ENCODE measurements at regions not wholly inside any gene's neighbourhood (a gene's known extent, or its start where the extent isn't known, plus 50 kb on each side); places are given as distances from the start of the nearest gene placed in this dataset.
"Not testable (repeated sequence)": the region's sequence is repeated elsewhere in the genome, so short reads cannot be mapped to it uniquely, and the experiment has no call there.

DNA sequence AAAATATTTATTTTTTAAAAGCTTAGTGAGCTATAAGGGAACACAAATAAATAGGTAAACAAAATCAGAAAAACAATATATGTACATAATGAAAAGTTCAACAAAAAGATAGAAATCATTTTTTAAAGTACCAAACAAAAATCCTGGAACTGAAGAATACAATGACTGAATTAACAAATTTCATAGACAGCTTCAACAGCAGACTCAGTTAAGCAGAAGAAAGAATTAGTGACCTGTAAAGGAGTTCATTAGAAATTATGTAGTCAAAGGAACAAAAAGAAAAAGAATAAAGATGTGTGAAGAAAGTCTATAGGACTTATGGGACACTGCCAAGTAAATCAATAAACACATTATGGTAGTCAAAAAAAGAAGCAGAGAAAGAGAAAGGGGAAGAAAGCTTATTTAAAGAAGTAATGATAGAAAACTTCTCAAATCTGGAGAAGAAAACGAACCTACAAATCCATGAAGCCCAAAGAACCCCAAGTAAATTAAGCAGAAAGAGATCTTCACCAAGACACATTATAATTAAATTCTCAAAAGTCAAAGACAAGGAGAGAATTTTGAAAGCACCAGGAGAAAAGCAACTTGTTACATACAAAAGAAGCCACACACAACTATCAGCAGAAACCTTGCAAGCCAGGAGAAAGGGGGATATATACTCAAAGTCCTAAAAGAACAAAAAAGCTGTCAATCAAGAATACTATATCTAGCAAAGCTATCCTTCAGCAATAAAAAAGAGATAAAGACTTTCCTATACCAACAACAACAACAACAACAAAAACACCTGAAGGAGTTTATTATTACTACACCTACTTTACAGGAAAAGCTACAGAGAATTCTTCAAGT lies 338.9 kb downstream of the PTTG2 start:
- no peak for DNase-seq
- in situ Hi-C loops (cut with HindIII; ENCODE audit: low pct_ligation_motif_present, low pct_unique_long_range_greater_than_20kb, low sequenced_read_pairs), result no loop called here

DNA sequence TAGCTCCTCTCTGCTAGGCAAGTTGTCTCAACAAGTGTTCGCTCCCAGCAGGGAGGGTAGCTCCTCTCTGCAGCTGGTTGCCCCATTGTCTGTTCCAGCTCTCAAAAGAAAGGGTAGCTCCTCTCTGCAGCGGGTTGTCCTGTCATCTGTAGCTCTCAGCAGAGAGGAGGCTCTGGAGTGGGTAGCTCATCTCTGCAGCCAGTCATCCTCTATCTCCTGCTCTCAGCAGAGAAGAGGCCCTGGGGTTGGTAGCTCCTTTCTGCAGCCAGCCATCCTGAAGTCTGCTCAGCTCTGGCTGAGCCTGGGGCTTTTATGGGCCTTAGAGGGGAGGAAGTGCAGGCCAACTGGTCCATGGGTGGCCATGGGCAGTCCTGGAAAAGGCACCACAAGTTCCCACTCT lies 342.7 kb downstream of the PTTG2 start:
- DNase-seq, result no peak
- in situ Hi-C loops (cut with HindIII; ENCODE audit: low pct_ligation_motif_present, low pct_unique_long_range_greater_than_20kb, low sequenced_read_pairs), result no loop called here

DNA sequence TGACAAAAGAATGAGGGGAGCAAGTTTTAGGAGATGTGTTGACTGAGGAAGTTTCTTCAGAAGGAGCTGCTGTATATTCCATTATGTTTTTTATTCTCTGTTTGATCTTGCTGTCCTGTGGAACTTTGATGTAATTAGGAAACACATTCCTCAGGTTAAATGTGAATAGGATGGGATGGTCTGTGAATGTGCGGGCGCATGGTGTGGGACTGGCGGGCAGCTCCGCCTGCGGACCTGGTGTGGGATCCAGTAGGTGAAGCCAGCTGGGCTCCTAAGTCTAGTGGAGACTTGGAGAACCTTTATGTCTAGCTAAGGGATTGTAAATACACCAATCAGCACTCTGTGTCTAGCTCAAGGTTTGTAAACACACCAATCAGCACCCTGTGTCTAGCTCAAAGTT lies 344.3 kb downstream of the PTTG2 start:
- DNase-seq; in situ Hi-C loops (cut with HindIII; ENCODE audit: low pct_ligation_motif_present, low pct_unique_long_range_greater_than_20kb, low sequenced_read_pairs): not testable (repeated sequence)

DNA sequence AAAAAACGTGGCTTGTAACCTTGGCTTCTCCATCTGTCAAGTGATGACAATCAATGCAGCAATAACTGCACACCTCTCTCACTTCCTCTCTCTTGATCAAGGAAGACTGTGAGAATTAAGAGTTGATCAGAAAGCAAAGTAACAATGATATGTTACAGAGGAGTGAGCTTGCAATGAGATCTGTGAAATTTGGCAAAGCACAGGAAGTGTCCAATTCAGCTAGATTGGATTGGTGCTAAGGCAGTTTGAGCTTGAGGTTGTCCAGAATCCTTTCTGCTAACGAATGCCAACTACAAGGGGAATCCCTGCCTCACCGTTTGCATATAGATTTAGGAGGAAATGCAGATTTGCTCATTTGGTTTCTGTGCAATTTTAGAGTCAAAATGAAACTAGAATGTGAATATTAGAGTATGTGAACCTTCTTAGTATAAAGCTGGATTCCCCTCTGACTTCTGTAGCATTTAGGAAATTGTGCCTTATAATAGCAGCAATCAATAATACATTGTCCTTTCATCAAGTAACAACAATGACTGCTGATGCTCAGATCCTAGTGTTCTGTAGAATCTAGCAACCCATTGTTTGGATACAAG lies 346.4 kb downstream of the PTTG2 start:
- in situ Hi-C loops (cut with HindIII; ENCODE audit: low pct_ligation_motif_present, low pct_unique_long_range_greater_than_20kb, low sequenced_read_pairs), result no loop called here
- no peak for DNase-seq

DNA sequence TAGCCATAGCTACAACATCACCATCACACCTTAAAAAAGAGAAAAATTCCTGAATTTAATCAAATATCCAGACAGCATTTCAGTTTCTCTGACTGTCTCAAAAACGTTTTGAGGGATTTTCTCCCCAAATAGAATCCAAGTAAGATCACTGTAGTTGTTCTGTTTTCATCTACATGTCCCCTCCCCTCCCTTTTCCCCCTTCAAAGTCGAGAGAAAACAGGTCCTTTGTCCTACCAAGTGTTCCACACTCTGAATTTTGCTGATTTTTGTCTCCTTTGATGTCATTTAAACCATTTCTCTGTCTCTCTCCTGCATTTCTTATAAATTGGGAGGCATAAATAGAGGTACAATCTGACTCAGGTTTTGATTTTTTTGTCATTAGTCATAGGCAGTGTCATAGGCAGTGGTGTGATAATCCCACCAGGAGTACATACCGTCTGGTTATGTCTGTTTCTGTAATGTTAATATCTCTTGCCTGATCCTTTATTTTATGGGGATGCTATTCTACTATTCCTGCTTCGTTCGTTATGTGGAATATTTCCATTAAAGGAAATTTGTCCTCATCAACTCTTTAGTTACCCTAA lies 348.6 kb downstream of the PTTG2 start:
- in situ Hi-C loops (cut with HindIII; ENCODE audit: low pct_ligation_motif_present, low pct_unique_long_range_greater_than_20kb, low sequenced_read_pairs), result no loop called here
- DNase-seq, result peak; percentile 67

DNA sequence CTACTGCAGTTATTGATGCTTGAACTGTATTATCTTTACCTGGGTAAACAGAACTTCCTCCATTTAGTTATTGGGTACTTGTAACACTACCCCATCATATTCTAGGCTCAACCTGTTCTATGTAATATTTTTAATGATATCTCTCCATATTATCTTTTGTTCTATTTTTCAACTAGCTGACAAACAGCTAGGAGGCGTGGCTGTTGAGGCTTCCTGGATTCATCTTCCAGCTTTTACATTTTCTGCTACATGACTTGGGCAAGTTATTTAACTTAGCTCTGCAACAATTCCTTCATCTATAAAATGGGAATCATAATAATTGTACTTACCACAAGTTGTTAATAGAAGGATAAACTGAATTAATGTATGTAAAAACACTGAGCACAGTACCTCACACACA lies 349.3 kb downstream of the PTTG2 start:
- DNase-seq, result no peak
- in situ Hi-C loops (cut with HindIII; ENCODE audit: low pct_ligation_motif_present, low pct_unique_long_range_greater_than_20kb, low sequenced_read_pairs), result no loop called here

DNA sequence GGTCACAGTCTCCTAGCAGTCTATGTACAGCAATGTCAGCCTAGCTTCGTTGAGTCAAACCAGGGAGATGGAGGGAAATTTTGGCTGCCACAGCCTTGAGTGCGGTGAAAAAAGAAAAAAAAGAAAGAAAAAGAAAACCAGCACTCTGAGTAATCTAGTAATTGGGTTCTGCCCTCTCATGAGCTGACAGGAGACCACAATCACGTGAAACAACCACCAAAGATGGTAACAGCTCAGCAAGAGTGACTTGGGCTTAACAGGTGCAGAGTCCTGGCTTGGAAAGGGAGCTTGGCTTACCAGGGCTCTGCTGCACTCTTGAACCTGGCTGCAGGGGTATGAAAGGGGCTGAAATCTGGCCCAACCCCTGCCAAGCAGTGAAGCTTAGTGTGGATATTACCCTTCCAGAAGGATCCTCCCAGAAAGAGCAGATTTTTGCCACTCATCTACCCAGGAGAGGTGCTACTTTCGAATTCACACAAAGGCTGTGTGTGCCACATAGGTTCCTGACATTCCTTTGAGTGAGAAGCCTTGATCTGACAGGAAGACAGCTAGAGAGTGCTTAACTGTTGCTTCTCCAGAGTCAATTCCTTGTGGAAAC lies 350.3 kb downstream of the PTTG2 start:
- DNase-seq, result no peak
- in situ Hi-C loops (cut with HindIII; ENCODE audit: low pct_ligation_motif_present, low pct_unique_long_range_greater_than_20kb, low sequenced_read_pairs), result no loop called here

DNA sequence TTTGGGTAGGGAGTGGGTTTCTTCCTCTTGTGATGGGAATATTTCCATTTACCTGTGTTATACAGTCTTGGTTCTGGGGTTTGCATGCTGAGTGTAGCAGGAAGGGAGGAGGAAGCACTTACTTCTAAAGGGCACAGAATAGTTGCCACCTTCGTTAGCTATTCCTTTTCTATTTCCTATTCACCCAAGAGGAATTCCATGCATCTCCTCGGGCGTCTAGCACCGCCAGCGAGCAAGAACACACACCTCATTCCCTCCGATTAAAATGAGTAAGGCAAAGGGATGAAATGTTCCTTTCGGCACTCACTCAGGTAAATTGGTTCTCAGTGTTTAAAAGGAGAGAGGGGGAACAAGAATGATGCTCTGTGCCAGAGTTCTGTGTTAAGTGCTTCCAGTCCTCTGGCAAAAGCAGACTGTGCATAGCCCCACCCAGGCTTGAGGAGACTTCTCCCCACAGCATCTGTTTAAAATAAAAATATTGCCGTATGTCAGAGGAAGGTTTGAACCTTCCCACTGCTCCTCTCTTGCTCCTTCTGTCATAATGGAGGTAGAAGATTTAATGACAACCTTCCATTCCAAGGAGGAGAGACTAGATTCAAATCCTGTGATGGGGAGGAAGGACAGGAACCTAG lies 351.4 kb downstream of the PTTG2 start:
- in situ Hi-C loops (cut with HindIII; ENCODE audit: low pct_ligation_motif_present, low pct_unique_long_range_greater_than_20kb, low sequenced_read_pairs), result no loop called here
- no peak for DNase-seq

DNA sequence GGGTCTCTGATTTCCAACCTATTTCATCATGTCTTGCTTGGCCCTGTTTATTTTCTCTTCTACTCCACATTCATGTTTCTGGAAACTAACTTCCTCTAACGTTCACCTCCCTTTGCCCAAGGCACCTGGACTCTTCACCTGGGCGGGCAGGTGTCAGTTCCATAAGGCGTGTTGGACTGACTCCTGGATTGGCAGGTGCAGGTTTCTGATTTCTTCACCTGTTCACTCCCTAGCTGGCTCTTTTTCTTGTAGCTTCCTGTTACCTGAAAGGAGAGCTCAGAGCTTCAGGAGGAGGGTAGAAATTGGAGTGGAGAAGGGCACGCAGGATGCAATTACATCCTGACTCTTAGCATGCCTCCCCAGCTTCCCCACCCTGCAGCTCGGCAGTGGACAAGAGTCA lies 350.8 kb upstream of the KLF3 start:
- in situ Hi-C loops (cut with HindIII; ENCODE audit: low pct_ligation_motif_present, low pct_unique_long_range_greater_than_20kb, low sequenced_read_pairs), result no loop called here
- no peak for DNase-seq

DNA sequence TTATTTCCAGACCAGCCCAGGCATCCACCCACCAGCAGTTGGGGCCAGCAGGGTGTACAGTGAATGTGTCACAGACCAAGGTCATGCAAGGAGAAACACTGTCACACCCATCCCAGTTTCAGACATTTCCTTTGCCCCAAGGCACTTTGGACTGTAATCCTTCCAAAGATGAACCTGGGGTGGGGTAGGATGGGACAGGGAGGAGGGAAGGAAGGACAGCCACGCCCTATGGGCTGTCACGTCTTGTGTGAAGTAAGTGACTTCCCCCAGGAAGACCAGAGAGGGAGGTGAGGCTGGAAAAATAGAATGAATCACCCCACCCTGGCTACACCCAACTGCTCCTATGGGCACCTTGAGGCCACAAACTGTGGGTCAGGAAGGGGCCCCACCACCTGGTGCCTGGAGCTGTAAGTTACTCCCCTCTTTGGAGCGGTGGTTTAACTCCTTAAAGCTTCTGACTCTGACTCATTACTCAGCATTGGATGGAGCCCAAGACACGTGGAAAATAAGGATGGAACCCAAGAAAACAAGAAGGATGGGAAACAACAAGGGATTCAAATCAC lies 349.9 kb upstream of the KLF3 start:
- DNase-seq, result no peak
- in situ Hi-C loops (cut with HindIII; ENCODE audit: low pct_ligation_motif_present, low pct_unique_long_range_greater_than_20kb, low sequenced_read_pairs), result no loop called here

DNA sequence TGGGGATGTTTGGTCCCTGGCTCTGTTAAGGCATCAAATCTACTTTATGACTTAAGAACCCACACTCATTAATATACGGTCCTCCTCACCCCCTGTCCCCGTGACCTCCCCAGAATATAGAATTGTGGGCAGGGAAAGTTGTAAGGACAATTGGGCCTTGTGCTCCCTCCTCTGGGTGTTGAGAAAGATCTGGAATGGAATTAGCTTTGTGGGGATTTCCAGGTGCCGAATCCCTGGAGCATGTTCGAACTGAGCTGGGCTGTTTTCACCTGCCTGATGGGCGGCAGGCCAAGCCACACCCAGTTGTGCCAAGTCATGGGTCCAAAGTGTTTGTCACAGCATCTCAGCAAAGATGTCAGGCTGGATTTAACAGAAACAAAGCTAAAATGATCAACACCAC lies 349.3 kb upstream of the KLF3 start:
- no peak for DNase-seq
- in situ Hi-C loops (cut with HindIII; ENCODE audit: low pct_ligation_motif_present, low pct_unique_long_range_greater_than_20kb, low sequenced_read_pairs), result no loop called here

DNA sequence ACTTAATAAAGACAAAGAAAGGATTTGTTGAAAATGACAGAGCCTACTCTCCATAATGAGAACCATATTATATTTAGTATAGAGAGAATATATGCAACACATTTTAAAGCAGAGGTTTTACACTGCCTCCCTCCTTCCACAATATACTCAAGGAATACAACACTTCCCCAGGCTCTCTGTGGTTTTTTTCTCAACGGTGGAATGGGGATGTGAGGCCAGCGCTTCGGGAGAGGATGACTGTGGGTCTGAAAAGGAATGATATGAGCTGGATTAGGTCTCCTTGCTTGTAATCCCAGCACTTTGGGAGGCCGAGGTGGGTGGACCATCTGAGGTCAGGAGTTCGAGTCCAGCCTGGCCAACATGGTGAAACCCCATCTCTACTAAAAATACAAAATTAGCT lies 348.7 kb upstream of the KLF3 start:
- in situ Hi-C loops (cut with HindIII; ENCODE audit: low pct_ligation_motif_present, low pct_unique_long_range_greater_than_20kb, low sequenced_read_pairs), result no loop called here
- no peak for DNase-seq

DNA sequence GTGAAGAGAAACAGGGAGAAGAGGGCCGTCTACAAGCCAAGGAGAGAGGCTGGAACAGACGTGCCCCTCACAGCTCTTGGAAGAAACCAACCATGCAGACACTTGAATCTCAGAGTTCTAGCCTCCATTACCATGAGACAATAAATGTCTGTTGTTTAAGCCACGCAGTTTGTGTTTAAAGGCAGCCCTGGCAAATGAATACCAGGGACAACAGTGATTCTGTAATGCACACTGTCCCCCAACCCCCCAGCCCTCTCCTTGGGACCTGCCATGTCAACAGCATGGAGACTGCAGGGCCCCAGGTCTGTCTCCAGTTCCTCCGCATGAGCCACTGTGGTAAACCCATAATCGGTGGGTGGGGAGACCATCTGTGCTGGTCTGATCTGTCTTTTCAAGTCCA lies 348.0 kb upstream of the KLF3 start:
- in situ Hi-C loops (cut with HindIII; ENCODE audit: low pct_ligation_motif_present, low pct_unique_long_range_greater_than_20kb, low sequenced_read_pairs), result no loop called here
- DNase-seq, result no peak

DNA sequence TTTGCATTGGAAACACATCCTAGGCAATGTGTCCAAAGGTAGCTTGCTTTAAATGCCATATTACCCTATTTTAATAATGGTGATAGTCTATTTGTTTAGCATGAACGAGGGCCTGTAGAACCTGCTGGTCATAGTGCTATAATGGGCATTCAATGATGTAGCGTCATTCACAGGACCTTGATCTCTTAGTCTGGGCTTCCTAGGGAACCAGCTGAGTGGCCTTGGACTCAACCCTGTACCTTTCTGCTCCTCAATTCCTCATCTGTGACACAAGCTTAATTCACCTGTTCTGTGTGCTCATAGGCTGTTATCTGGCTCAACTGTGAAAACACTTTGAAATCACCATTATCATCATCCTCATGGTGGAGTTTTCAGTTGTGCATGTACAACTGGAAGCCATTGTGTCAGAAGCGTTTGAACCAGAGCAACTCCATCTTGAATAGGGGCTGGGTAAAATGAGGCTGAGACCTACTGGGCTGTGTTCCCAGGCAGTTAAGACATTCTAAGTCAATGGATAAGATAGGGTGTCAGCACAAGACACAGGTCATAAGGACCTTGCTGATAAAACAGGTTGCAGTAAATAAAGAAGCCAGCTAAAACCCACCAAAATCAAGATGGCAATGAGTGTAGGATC lies 346.8 kb upstream of the KLF3 start:
- no peak for DNase-seq
- in situ Hi-C loops (cut with HindIII; ENCODE audit: low pct_ligation_motif_present, low pct_unique_long_range_greater_than_20kb, low sequenced_read_pairs), result no loop called here

DNA sequence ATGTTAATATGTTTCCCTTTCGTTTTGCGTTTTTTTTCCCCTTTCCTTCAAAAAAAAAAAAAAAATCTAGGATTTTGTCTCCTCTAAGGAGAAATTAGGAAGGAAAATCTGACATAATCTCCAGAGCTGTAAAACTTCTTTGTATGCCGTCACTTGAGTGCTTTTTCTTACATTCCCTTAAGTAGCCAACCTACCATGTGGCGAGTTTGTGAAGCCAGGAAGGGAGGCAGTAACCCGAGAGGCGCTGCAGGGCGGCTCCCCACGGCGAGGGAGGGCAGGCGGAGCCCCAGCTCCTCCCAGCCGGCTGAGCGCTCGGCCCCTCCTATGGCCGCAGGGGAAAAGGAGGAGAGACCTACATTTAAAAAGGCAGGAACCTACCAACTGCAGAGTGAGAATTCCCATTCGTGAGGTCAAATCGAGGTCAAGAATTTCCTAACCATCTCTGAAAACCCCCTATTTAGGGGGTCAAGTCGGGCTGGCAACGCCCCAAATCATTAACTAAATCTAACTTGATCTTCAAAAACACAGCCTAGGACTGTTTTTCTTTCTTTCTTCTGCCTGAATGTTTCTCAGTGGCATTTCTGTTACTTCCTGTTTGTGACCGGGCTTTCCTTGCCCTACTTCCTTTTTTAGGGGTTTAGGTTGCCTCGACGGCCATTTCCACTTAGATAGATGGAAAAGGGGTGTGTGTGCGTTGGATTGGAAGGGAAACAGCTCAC lies 345.1 kb upstream of the KLF3 start:
- in situ Hi-C loops (cut with HindIII; ENCODE audit: low pct_ligation_motif_present, low pct_unique_long_range_greater_than_20kb, low sequenced_read_pairs), result no loop called here

DNA sequence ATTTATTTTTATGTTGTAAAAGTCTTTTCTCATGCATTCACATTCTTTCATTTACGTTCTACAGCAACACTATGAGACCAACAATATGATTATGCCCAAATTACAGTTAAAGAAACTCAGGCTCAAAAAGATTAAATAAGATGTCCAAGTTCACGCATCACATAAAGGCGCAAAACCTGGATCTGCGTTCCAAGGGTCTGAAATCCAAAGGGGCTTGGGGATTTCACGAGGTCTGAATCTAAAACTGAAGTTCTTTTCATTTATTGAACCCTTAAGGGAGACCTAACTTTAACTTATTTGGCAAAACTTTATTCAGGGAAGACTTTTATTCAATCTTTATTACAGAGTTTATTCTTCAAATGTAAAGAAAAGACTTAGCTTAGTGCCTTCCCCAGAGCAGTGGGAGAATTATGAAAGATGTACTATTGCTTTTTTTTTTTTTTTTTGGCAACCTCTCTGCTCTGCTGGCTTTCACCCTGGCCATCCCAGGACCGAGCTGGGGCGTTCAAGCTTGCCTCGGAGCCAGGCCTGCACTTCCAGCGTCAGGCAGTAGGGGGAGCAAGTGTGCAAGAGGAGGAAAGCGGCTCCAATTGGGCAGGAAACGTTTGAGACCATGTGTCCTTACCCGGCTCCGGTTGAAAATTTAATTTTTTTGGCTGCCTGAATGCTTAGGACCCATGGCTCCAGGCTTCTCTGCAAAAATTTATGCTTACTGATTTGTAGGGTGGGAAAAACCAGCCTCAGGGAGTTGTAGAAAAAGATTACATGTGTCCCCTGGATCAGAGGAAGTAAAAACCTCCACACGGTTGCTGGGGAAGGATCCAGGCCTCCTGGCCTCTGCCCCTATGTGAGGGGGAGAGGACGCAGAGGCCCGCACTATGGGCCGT lies 344.3 kb upstream of the KLF3 start:
- in situ Hi-C loops (cut with HindIII; ENCODE audit: low pct_ligation_motif_present, low pct_unique_long_range_greater_than_20kb, low sequenced_read_pairs), result no loop called here
- peak; percentile 87 for DNase-seq

More for the DNA sequence above, 345.1 kb upstream of the KLF3 start:
- DNase-seq, result peak; percentile 90

DNA sequence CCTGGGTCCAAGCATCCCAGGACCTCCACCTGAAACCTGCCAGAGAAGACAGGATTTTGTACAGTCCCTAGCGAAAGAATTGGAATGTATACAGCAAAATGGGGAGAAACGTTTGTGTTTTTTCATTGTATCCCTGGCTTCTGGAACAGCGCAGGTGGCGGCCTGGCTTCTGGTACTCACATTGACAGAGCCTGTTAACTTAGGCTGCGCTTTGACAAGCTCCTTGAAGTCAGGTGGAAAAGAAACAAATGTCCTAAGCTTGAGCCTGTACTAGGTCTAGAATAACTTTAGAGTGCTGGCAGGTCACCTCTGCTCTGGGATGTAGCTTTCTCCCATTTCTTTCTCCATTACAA lies 343.7 kb upstream of the KLF3 start:
- no peak for DNase-seq
- in situ Hi-C loops (cut with HindIII; ENCODE audit: low pct_ligation_motif_present, low pct_unique_long_range_greater_than_20kb, low sequenced_read_pairs), result no loop called here
